SK-N-SH (cell line): ENCODE measurements at regions not wholly inside any gene's neighbourhood (a gene's known extent, or its start where the extent isn't known, plus 50 kb on each side); places are given as distances from the start of the nearest gene placed in this dataset.

Source experiments
- CTCF ChIA-PET: fragments of 300-600, 350-600 bp; formaldehyde crosslinking; extraction: SDS; loops from one replicate; lab custom pipeline; 2021; lab: Yijun Ruan, JAX
- POLR2A ChIA-PET: fragments of 350-600 bp; sonication (Branson Sonifier 250); formaldehyde crosslinking; extraction: SDS; loops from one replicate; lab custom pipeline; 2020; ENCODE audit warnings: antibody characterized with exemption, inconsistent platforms; lab: Yijun Ruan, JAX
- DNase-seq: peaks from one replicate; pipeline ENCODE4 v3.0.0; 2012
- H2AFZ ChIP-seq: fragments of 200-600 bp; sonication (generic); 2 replicates; pipeline ENCODE4 v1.8.1; 2016; ENCODE audit warnings: antibody characterized with exemption, mild to moderate bottlenecking, low read depth
- H3F3A ChIP-seq: fragments of 200-600 bp; sonication (generic); replicated peaks from 2 replicates; pipeline ENCODE3; 2016; ENCODE audit warnings: antibody characterized with exemption, mild to moderate bottlenecking; ENCODE audit not compliant: insufficient read depth
- H3K27ac ChIP-seq, 2 experiments: fragments of 200-500 bp in 1 of 2; fragments of 200-600 bp in 1 of 2; sonication (Bioruptor generic) in 1 of 2; sonication (generic), shearing (Covaris generic) in 1 of 2; 2 replicates each; pipeline versions ENCODE4 v1.5.1 to v1.6.1; 2014 to 2016; ENCODE audit warnings: low read depth in 2 of 2, inconsistent platforms in 1 of 2, low read length in 1 of 2, mild to moderate bottlenecking in 1 of 2, mixed read lengths in 1 of 2
- H3K27me3 ChIP-seq: fragments of 200-600 bp; sonication (generic), shearing (Covaris generic); 2 replicates; pipeline ENCODE4 v1.6.1; 2016; ENCODE audit warnings: mixed run types; ENCODE audit not compliant: insufficient read depth
- H3K36me3 ChIP-seq, 2 experiments: fragments of 200-500 bp in 1 of 2; fragments of 200-600 bp in 1 of 2; sonication (Bioruptor generic) in 1 of 2; sonication (generic) in 1 of 2; replicated peaks in 1 of 2; 2 replicates each; pipeline versions ENCODE3 to v1.5.1; 2014 to 2016; ENCODE audit warnings: low read length in 1 of 2, mild to moderate bottlenecking in 1 of 2; ENCODE audit not compliant: insufficient read depth in 2 of 2, control insufficient read depth in 1 of 2
- H3K4me1 ChIP-seq, 2 experiments: fragments of 200-500 bp in 1 of 2; fragments of 200-600 bp in 1 of 2; sonication (Bioruptor generic) in 1 of 2; sonication (generic), shearing (Covaris generic) in 1 of 2; 2 replicates each; pipeline versions ENCODE4 v1.5.1 to v1.6.1; 2014 to 2016; ENCODE audit warnings: low read depth in 1 of 2, low read length in 1 of 2, mixed run types in 1 of 2; ENCODE audit not compliant: insufficient read depth in 2 of 2, control insufficient read depth in 1 of 2
- H3K4me2 ChIP-seq: fragments of 200-600 bp; sonication (generic), shearing (Covaris generic); 2 replicates; pipeline ENCODE4 v1.6.1; 2017; ENCODE audit warnings: mixed run types
- H3K4me3 ChIP-seq, 2 experiments: fragments of 200-500 bp in 1 of 2; fragments of 200-600 bp in 1 of 2; sonication (Bioruptor generic) in 1 of 2; sonication (generic), shearing (Covaris generic) in 1 of 2; 2 replicates each; pipeline versions ENCODE4 v1.5.1 to v1.8.1; 2014 to 2016; ENCODE audit warnings: low read depth in 2 of 2, inconsistent platforms in 1 of 2, low read length in 1 of 2, mild to moderate bottlenecking in 1 of 2, mixed read lengths in 1 of 2, moderate library complexity in 1 of 2
- H3K79me2 ChIP-seq: fragments of 200-600 bp; sonication (generic); 2 replicates; pipeline ENCODE4 v1.8.1; 2017; ENCODE audit warnings: mild to moderate bottlenecking; ENCODE audit not compliant: insufficient read depth
- H3K9ac ChIP-seq: fragments of 200-600 bp; sonication (generic); 2 replicates; pipeline ENCODE4 v1.6.1; 2017; ENCODE audit warnings: mixed run types
- H3K9me2 ChIP-seq: fragments of 200-600 bp; sonication (generic); 2 replicates; pipeline ENCODE4 v1.6.1; 2017; ENCODE audit warnings: mixed run types
- H3K9me3 ChIP-seq: fragments of 200-600 bp; sonication (generic); 2 replicates; pipeline ENCODE4 v1.6.1; 2017; ENCODE audit warnings: mixed run types, mild to moderate bottlenecking, moderate library complexity
- H4K20me1 ChIP-seq: fragments of 200-600 bp; sonication (generic); 2 replicates; pipeline ENCODE4 v1.6.1; 2017; ENCODE audit warnings: mild to moderate bottlenecking, mixed run types; ENCODE audit not compliant: insufficient read depth
- CHD2 ChIP-seq: fragments of 150-350 bp; IDR thresholded peaks from 2 replicates; pipeline ENCODE4 v1.6.1; 2018; ENCODE audit warnings: low read length; ENCODE audit not compliant: partially characterized antibody
- ELF1 ChIP-seq: IDR thresholded peaks from 2 replicates; pipeline ENCODE4 v1.4.0; 2012
- EZH2phosphoT487 ChIP-seq: fragments of 200-600 bp; sonication (generic); IDR thresholded peaks from 2 replicates; pipeline ENCODE4 v1.6.1; 2017; ENCODE audit warnings: low read depth, mixed run types, mild to moderate bottlenecking, antibody characterized with exemption, moderate library complexity, borderline replicate concordance
- FOXJ3 ChIP-seq: sonication (generic); formaldehyde crosslinking; IDR thresholded peaks from 2 replicates; pipeline ENCODE4 v1.5.1; 2020; ENCODE audit warnings: mild to moderate bottlenecking, missing genetic modification reagents
- FOXM1 ChIP-seq: IDR thresholded peaks from 2 replicates; pipeline ENCODE4 v1.4.0; 2012; ENCODE audit warnings: low read depth, mild to moderate bottlenecking
- GABPA ChIP-seq: IDR thresholded peaks from 2 replicates; pipeline ENCODE4 v1.4.0; 2012; ENCODE audit warnings: low read depth, mild to moderate bottlenecking
- JUND ChIP-seq: IDR thresholded peaks from 2 replicates; pipeline ENCODE4 v1.4.0; 2012
- MAX ChIP-seq: IDR thresholded peaks from 2 replicates; pipeline ENCODE4 v1.4.0; 2012; ENCODE audit warnings: low read depth
- MEF2A ChIP-seq: IDR thresholded peaks from 2 replicates; pipeline ENCODE4 v1.4.0; 2012; ENCODE audit warnings: low read depth, borderline replicate concordance
- MXI1 ChIP-seq: IDR thresholded peaks from 2 replicates; pipeline ENCODE4 v1.6.1; 2012; ENCODE audit warnings: mild to moderate bottlenecking, low read depth, low read length, improper control_type of control experiment
- NFIC ChIP-seq: IDR thresholded peaks from 2 replicates; pipeline ENCODE4 v1.4.0; 2012; ENCODE audit warnings: borderline replicate concordance
- NRF1 ChIP-seq: IDR thresholded peaks from 2 replicates; pipeline ENCODE4 v1.6.1; 2012; ENCODE audit warnings: low read depth, mild to moderate bottlenecking, low read length
- POLR2AphosphoS5 ChIP-seq: IDR thresholded peaks from 2 replicates; pipeline ENCODE4 v1.6.1; 2012; ENCODE audit warnings: low read depth, low read length
- RAD21 ChIP-seq: IDR thresholded peaks from 2 replicates; pipeline ENCODE4 v1.6.1; 2012; ENCODE audit warnings: mild to moderate bottlenecking, low read length
- RFX5 ChIP-seq: IDR thresholded peaks from 2 replicates; pipeline ENCODE4 v1.6.1; 2012; ENCODE audit warnings: mild to moderate bottlenecking, improper control_type of control experiment, low read length
- RXRA ChIP-seq: IDR thresholded peaks from 2 replicates; pipeline ENCODE4 v1.4.0; 2012; ENCODE audit warnings: low read depth, mild to moderate bottlenecking, borderline replicate concordance
- SIN3A ChIP-seq: IDR thresholded peaks from 2 replicates; pipeline ENCODE4 v1.6.1; 2012; ENCODE audit warnings: low read depth, mild to moderate bottlenecking, low read length, moderate library complexity, borderline replicate concordance
- TAF1 ChIP-seq: IDR thresholded peaks from 2 replicates; pipeline ENCODE4 v1.6.1; 2012; ENCODE audit warnings: low read depth, mild to moderate bottlenecking, low read length, moderate library complexity, borderline replicate concordance
- TCF12 ChIP-seq: IDR thresholded peaks from 2 replicates; pipeline ENCODE4 v1.4.0; 2012
- WGBS: methylation state at CpG from one replicate; pipeline ENCODE4 v1.1.6; 2017; ENCODE audit warnings: low lambda C conversion rate; 5-methylcytosine and 5-hydroxymethylcytosine counted together
- TF ChIP-seq, protein P1 (sequence below): fragments of 150-350 bp; IDR thresholded peaks from 2 replicates; pipeline ENCODE4 v1.6.1; 2016; ENCODE audit warnings: mild to moderate bottlenecking, low read depth, low read length
- TF ChIP-seq, protein P2 (sequence below): fragments of 150-350 bp; IDR thresholded peaks from 2 replicates; pipeline ENCODE4 v1.6.1; 2017; ENCODE audit warnings: antibody characterized with exemption, low read length, low read depth, borderline replicate concordance
- TF ChIP-seq, protein P3 (sequence below): IDR thresholded peaks from 2 replicates; pipeline ENCODE4 v1.4.0; 2012; ENCODE audit warnings: low read depth, borderline replicate concordance

DNA sequence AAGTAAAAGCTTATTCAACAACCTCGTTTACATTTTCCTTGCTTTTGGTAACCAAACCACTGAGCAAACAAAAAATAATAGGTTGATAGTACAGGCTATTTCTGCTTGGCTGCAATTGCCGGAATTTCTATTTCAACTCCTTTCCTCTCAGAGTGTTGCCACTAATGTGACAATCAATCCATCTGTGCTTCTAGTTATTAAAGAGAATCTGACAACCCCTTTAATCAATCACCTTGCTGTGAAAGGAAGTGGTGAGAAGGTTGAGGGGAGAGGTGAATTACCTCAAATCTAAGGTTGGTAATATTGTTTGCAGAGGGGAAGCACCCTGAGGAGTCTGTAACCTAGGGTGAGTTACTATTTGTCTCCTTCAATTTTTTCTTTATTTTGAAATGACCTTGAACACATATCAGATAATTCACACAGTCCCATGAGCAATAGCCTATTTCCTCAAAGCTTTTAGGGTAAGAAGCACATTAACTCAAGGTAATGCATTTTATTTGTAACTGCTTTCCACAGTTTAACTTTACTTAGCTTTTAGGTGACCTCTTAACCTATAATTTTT is 603.4 kb downstream of the MMUT start (continued):
- TF ChIP-seq RFX5 (no peak), EZH2phosphoT487 (no peak), TCF12 (no peak), FOXJ3 (CRISPR knock-in tag) (no peak), RXRA (no peak), MXI1 (no peak)
- TF ChIP-seq, protein P1, sequence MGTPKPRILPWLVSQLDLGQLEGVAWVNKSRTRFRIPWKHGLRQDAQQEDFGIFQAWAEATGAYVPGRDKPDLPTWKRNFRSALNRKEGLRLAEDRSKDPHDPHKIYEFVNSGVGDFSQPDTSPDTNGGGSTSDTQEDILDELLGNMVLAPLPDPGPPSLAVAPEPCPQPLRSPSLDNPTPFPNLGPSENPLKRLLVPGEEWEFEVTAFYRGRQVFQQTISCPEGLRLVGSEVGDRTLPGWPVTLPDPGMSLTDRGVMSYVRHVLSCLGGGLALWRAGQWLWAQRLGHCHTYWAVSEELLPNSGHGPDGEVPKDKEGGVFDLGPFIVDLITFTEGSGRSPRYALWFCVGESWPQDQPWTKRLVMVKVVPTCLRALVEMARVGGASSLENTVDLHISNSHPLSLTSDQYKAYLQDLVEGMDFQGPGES = no peak

DNA sequence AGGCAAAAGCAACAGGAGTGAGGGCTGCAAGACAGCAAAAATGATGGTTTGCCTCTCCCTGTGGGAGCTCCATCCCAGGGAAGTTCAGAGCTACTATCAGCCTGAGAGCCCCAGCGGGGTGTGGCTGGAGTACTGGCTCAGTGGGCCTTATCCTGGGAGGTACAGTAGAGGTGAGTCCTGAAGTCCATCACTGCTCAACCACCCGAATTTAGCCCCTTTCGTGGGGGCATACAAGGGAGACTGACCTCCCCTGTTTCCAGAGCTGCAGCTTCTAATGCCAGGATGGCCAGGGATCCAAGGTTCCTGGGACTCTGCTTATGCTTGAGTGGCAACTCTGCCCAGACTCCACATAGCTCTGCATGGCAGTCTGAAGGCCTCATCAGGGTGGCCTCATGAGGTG is 617.8 kb downstream of the MMUT start:
- H3K27me3 ChIP-seq = no peaks in the 10 kb centered on the region
- H3K79me2 ChIP-seq = no peaks in the 10 kb centered on the region
- TF ChIP-seq, protein P2, sequence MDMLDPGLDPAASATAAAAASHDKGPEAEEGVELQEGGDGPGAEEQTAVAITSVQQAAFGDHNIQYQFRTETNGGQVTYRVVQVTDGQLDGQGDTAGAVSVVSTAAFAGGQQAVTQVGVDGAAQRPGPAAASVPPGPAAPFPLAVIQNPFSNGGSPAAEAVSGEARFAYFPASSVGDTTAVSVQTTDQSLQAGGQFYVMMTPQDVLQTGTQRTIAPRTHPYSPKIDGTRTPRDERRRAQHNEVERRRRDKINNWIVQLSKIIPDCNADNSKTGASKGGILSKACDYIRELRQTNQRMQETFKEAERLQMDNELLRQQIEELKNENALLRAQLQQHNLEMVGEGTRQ = no peak
- TF ChIP-seq NRF1 = no peak
- TF ChIP-seq EZH2phosphoT487 = no peak
- TF ChIP-seq RFX5 = no peak
- TF ChIP-seq NFIC = no peak
- TF ChIP-seq RAD21 = no peak
- no peak for TF ChIP-seq SIN3A
- TF ChIP-seq ELF1 = no peak
- TF ChIP-seq POLR2AphosphoS5 = no peak
- no peak for TF ChIP-seq MEF2A
- TF ChIP-seq, protein P3, sequence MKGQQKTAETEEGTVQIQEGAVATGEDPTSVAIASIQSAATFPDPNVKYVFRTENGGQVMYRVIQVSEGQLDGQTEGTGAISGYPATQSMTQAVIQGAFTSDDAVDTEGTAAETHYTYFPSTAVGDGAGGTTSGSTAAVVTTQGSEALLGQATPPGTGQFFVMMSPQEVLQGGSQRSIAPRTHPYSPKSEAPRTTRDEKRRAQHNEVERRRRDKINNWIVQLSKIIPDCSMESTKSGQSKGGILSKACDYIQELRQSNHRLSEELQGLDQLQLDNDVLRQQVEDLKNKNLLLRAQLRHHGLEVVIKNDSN = no peak
- no peak for TF ChIP-seq MXI1
- no peak for TF ChIP-seq GABPA
- TF ChIP-seq JUND = no peak
- TF ChIP-seq CHD2 = no peak
- no peak for TF ChIP-seq FOXM1
- TF ChIP-seq FOXJ3 (CRISPR knock-in tag) = no peak
- no peak for TF ChIP-seq MAX
- TF ChIP-seq TAF1 = no peak
- TF ChIP-seq, all 33 proteins: peak for 0
- 0% methylated on average over 1 of the region's 3 CpGs for WGBS
- no peak overlapping the region for H3K27ac ChIP-seq
- H3K9ac ChIP-seq = no peak overlapping the region
- no peak overlapping the region for H2AFZ ChIP-seq
- CTCF ChIA-PET = interaction anchor here (0.8 kb wide), 1 partner anchor 565 kb away, joined by 3 read pairs; no protein-coding TSS in a partner anchor
- no peaks in the 10 kb centered on the region for H3K4me1 ChIP-seq
- H3K9me2 ChIP-seq = no peaks in the 10 kb centered on the region
- H3K9me3 ChIP-seq = peaks cover 15% of the 10 kb centered on the region; the same call in 1 of the 2 replicates
- no peaks in the 10 kb centered on the region for H3F3A ChIP-seq
- POLR2A ChIA-PET = no interaction called here
- H4K20me1 ChIP-seq = no peaks in the 10 kb centered on the region
- no peak overlapping the region for H3K4me3 ChIP-seq
- no peak overlapping the region for H3K4me2 ChIP-seq
- no peak for DNase-seq
- H3K36me3 ChIP-seq = no peaks in the 10 kb centered on the region
